ENCODE measurements at regions not wholly inside any gene's neighbourhood (a gene's known extent, or its start where the extent isn't known, plus 50 kb on each side); places are given as distances from the start of the nearest gene placed in this dataset.

- Histone ChIP-seq H3K36me3 (no peaks in the 10 kb centered on the region), H3K27me3 (no peaks in the 10 kb centered on the region), H3K9me3 (replicated peaks in 1 of 11) (peaks cover 0 to 16% (median 9%) of the 10 kb centered on the region in 11 experiments; a peak in 13 of 22 replicates), H3K4me1 (no peaks in the 10 kb centered on the region), H3K4me2 (no peak overlapping the region), H3K4me3 (no peak overlapping the region), H3K9ac (no peak overlapping the region), H3K27ac (no peak overlapping the region), H4K20me1 (no peaks in the 10 kb centered on the region)
- no peak for TF ChIP-seq Cebpa-rat (IDR thresholded peaks at IDR 0.05)
These were observed 252.6 kb downstream of the RAP2A start for GRCh38 chr13:97686594-97686993.

- peaks cover 0 to 14% (median 10%) of the 10 kb centered on the region in 11 experiments; a peak in 13 of 22 replicates for H3K9me3 ChIP-seq (replicated peaks in 1 of 11)
These were observed 258.7 kb downstream of the RAP2A start for GRCh38 chr13:97692628-97693027.

GRCh38 chr13:97695684-97696083 lies 257.8 kb upstream of the IPO5 start:
- Histone ChIP-seq H3K9ac (no peak overlapping the region), H3K4me1 (no peaks in the 10 kb centered on the region), H3K4me2 (no peak overlapping the region), H3K27me3 (no peaks in the 10 kb centered on the region), H3K9me3 (replicated peaks in 1 of 11) (peaks cover 0 to 5% (median 0%) of the 10 kb centered on the region in 11 experiments; a peak in 2 of 22 replicates), H3K27ac (no peak overlapping the region), H3K36me3 (no peaks in the 10 kb centered on the region), H4K20me1 (no peaks in the 10 kb centered on the region), H3K4me3 (no peak overlapping the region)
- no peak for TF ChIP-seq Cebpa-rat (IDR thresholded peaks at IDR 0.05)

More at GRCh38 chr13:97692628-97693027, 258.7 kb downstream of the RAP2A start:
- Histone ChIP-seq H3K4me2 (no peak overlapping the region), H4K20me1 (no peaks in the 10 kb centered on the region), H3K9ac (no peak overlapping the region), H3K27ac (no peak overlapping the region), H3K4me1 (no peaks in the 10 kb centered on the region), H3K36me3 (no peaks in the 10 kb centered on the region), H3K4me3 (no peak overlapping the region), H3K27me3 (no peaks in the 10 kb centered on the region)
- no peak for TF ChIP-seq Cebpa-rat (IDR thresholded peaks at IDR 0.05)

GRCh38 chr13:97696921-97697320 lies 256.6 kb upstream of the IPO5 start:
- Histone ChIP-seq H3K9ac (no peak overlapping the region), H3K27ac (no peak overlapping the region), H3K9me3 (replicated peaks in 1 of 11) (peaks cover 0 to 5% (median 0%) of the 10 kb centered on the region in 11 experiments; a peak in 2 of 22 replicates), H3K4me1 (no peaks in the 10 kb centered on the region), H3K4me2 (no peak overlapping the region), H3K27me3 (no peaks in the 10 kb centered on the region), H3K36me3 (no peaks in the 10 kb centered on the region), H4K20me1 (no peaks in the 10 kb centered on the region), H3K4me3 (no peak overlapping the region)
- no peak for TF ChIP-seq Cebpa-rat (IDR thresholded peaks at IDR 0.05)

- Histone ChIP-seq H3K4me3 (no peak overlapping the region), H3K4me1 (no peaks in the 10 kb centered on the region), H3K27me3 (no peaks in the 10 kb centered on the region), H3K9me3 (replicated peaks in 1 of 11) (0 out of 22 replicates have a peak, but pooled peaks cover 0 to 5% (median 0%) of the 10 kb centered on the region in 11 experiments), H3K27ac (no peak overlapping the region), H3K4me2 (no peak overlapping the region), H3K36me3 (no peaks in the 10 kb centered on the region), H3K9ac (no peak overlapping the region), H4K20me1 (no peaks in the 10 kb centered on the region)
- TF ChIP-seq Cebpa-rat (IDR thresholded peaks at IDR 0.05) = no peak
These were observed 253.1 kb upstream of the IPO5 start for GRCh38 chr13:97700306-97700848.

- no peaks in the 10 kb centered on the region for H3K4me1 ChIP-seq
- no peak overlapping the region for H3K27ac ChIP-seq
- no peak for TF ChIP-seq Cebpa-rat (IDR thresholded peaks at IDR 0.05)
- no peaks in the 10 kb centered on the region for H3K36me3 ChIP-seq
- H3K9ac ChIP-seq = no peak overlapping the region
- no peaks in the 10 kb centered on the region for H3K27me3 ChIP-seq
- no peak overlapping the region for H3K4me2 ChIP-seq
- H3K9me3 ChIP-seq (replicated peaks in 1 of 11) = no peaks in the 10 kb centered on the region
- H3K4me3 ChIP-seq = no peak overlapping the region
- H4K20me1 ChIP-seq = no peaks in the 10 kb centered on the region
These were observed 250.9 kb upstream of the IPO5 start for GRCh38 chr13:97702614-97703013.

- Histone ChIP-seq H3K27ac (no peak overlapping the region), H4K20me1 (no peaks in the 10 kb centered on the region), H3K4me1 (peaks cover 0 to 5% (median 0%) of the 10 kb centered on the region in 10 experiments; a peak in 1 of 20 replicates), H3K36me3 (no peaks in the 10 kb centered on the region), H3K27me3 (no peaks in the 10 kb centered on the region), H3K4me3 (no peak overlapping the region), H3K9me3 (replicated peaks in 1 of 11) (peaks cover 0 to 11% (median 8%) of the 10 kb centered on the region in 11 experiments; a peak in 14 of 22 replicates), H3K4me2 (no peak overlapping the region), H3K9ac (no peak overlapping the region)
- no peak for TF ChIP-seq Cebpa-rat (IDR thresholded peaks at IDR 0.05)
These were observed 242.7 kb upstream of the IPO5 start for GRCh38 chr13:97710797-97711196.

GRCh38 chr13:97712770-97713169 lies 240.7 kb upstream of the IPO5 start:
- Histone ChIP-seq H3K9ac (no peak overlapping the region), H4K20me1 (no peaks in the 10 kb centered on the region), H3K27ac (no peak overlapping the region), H3K27me3 (no peaks in the 10 kb centered on the region), H3K4me3 (no peak overlapping the region), H3K4me2 (no peak overlapping the region), H3K4me1 (peaks cover 0 to 5% (median 0%) of the 10 kb centered on the region in 10 experiments; a peak in 1 of 20 replicates), H3K36me3 (no peaks in the 10 kb centered on the region), H3K9me3 (replicated peaks in 1 of 11) (peaks cover 0 to 11% (median 8%) of the 10 kb centered on the region in 11 experiments; a peak in 14 of 22 replicates)
- TF ChIP-seq Cebpa-rat (IDR thresholded peaks at IDR 0.05) = no peak

- H3K4me1 ChIP-seq = peaks cover 0 to 5% (median 0%) of the 10 kb centered on the region in 10 experiments; a peak in 1 of 20 replicates
- H3K4me2 ChIP-seq = no peak overlapping the region
- no peak overlapping the region for H3K4me3 ChIP-seq
- no peaks in the 10 kb centered on the region for H3K36me3 ChIP-seq
- H3K27me3 ChIP-seq = no peaks in the 10 kb centered on the region
- H3K9ac ChIP-seq = no peak overlapping the region
- no peaks in the 10 kb centered on the region for H4K20me1 ChIP-seq
- H3K27ac ChIP-seq = no peak overlapping the region
- no peak for TF ChIP-seq Cebpa-rat (IDR thresholded peaks at IDR 0.05)
- H3K9me3 ChIP-seq (replicated peaks in 1 of 11) = peaks cover 0 to 11% (median 8%) of the 10 kb centered on the region in 11 experiments; a peak in 14 of 22 replicates
These were observed 237.7 kb upstream of the IPO5 start for GRCh38 chr13:97715763-97716162.

GRCh38 chr13:97716746-97717145 lies 236.7 kb upstream of the IPO5 start:
- H3K27ac ChIP-seq = no peak overlapping the region
- H3K9ac ChIP-seq = no peak overlapping the region
- H3K27me3 ChIP-seq = no peaks in the 10 kb centered on the region
- H4K20me1 ChIP-seq = no peaks in the 10 kb centered on the region
- H3K4me2 ChIP-seq = no peak overlapping the region
- peaks cover 0 to 11% (median 8%) of the 10 kb centered on the region in 11 experiments; a peak in 14 of 22 replicates for H3K9me3 ChIP-seq (replicated peaks in 1 of 11)
- H3K36me3 ChIP-seq = no peaks in the 10 kb centered on the region
- TF ChIP-seq Cebpa-rat (IDR thresholded peaks at IDR 0.05) = no peak
- no peak overlapping the region for H3K4me3 ChIP-seq
- H3K4me1 ChIP-seq = peaks cover 0 to 5% (median 0%) of the 10 kb centered on the region in 10 experiments; a peak in 1 of 20 replicates

Measured in BLaER1 treated with 17β-estradiol and CSF1 and Interleukin-3, amounts not matched to agents 10 nM and 100 nM (cell line).